Natural killer cell (primary cell): ENCODE measurements at regions not wholly inside any gene's neighbourhood (a gene's known extent, or its start where the extent isn't known, plus 50 kb on each side); places are given as distances from the start of the nearest gene placed in this dataset.

Experiments
- ATAC-seq, 3 donors: fragments of 150-1000 bp in 2 of 3; fragments of 200-7000 bp in 1 of 3; cut with Tn5 transposase; 1 replicate in 1 of 3; 2 replicates in 2 of 3; pipeline ENCODE4 v1.10.0; 2021; ENCODE audit warnings: mild to moderate bottlenecking in 2 of 3, moderate library complexity in 2 of 3
- DNase-seq, 2 donors: peaks; one replicate each; pipeline versions ENCODE4 v3.0.0 to v3.0.0-alpha.2; 2013 to 2021; ENCODE audit warnings: mixed read lengths in 1 of 2
- H3K27ac ChIP-seq: one replicate; pipeline ENCODE4 v1.5.1; 2013; ENCODE audit warnings: mild to moderate bottlenecking, low read length
- H3K27me3 ChIP-seq: one replicate; pipeline ENCODE4 v1.6.1; 2013; ENCODE audit warnings: low read length; ENCODE audit not compliant: control insufficient read depth, insufficient read depth
- H3K36me3 ChIP-seq: one replicate; pipeline ENCODE4 v1.6.1; 2013; ENCODE audit warnings: low read length; ENCODE audit not compliant: control insufficient read depth, insufficient read depth
- H3K4me1 ChIP-seq: one replicate; pipeline ENCODE4 v1.6.1; 2013; ENCODE audit warnings: low read length; ENCODE audit not compliant: control insufficient read depth, insufficient read depth
- H3K4me3 ChIP-seq: one replicate; pipeline ENCODE4 v1.5.1; 2013; ENCODE audit warnings: low read length
- H3K9me3 ChIP-seq: one replicate; pipeline ENCODE4 v1.6.1; 2013; ENCODE audit warnings: low read length; ENCODE audit not compliant: control insufficient read depth, insufficient read depth
- H3K27ac Mint-ChIP-seq, 2 donors: one replicate each; pipeline ENCODE4 v1.8.0; 2022; ENCODE audit warnings: mild to moderate bottlenecking in 2 of 2, mixed read lengths in 2 of 2, moderate library complexity in 1 of 2
- H3K27me3 Mint-ChIP-seq, 2 donors: one replicate each; pipeline ENCODE4 v1.8.0; 2022; ENCODE audit warnings: low read depth in 2 of 2, mixed read lengths in 2 of 2
- H3K36me3 Mint-ChIP-seq: one replicate; pipeline ENCODE4 v1.8.0; 2022; ENCODE audit warnings: mixed read lengths
- H3K4me1 Mint-ChIP-seq, 2 donors: one replicate each; pipeline ENCODE4 v1.8.0; 2022; ENCODE audit warnings: mixed read lengths in 2 of 2
- H3K4me3 Mint-ChIP-seq: one replicate; pipeline ENCODE4 v1.8.0; 2022; ENCODE audit warnings: mild to moderate bottlenecking, moderate library complexity, mixed read lengths
- H3K9me3 Mint-ChIP-seq, 2 donors: one replicate each; pipeline ENCODE4 v1.8.0; 2022; ENCODE audit warnings: mixed read lengths in 2 of 2
- WGBS: methylation state at CpG from one replicate; pipeline ENCODE4 v1.1.7; 2013; ENCODE audit warnings: missing lambda C conversion rate; ENCODE audit not compliant: insufficient coverage; 5-methylcytosine and 5-hydroxymethylcytosine counted together
- intact Hi-C: fragments of 100-400 bp; cut with micrococcal nuclease; formaldehyde crosslinking; loops from one replicate; pipeline ENCODE4 v1.14.2; 2022
- TF ChIP-seq, protein P1 (sequence below): fragments of 200-600 bp; IDR thresholded peaks from one replicate; pipeline ENCODE4 v1.8.0; 2022; ENCODE audit warnings: antibody characterized with exemption

DNA sequence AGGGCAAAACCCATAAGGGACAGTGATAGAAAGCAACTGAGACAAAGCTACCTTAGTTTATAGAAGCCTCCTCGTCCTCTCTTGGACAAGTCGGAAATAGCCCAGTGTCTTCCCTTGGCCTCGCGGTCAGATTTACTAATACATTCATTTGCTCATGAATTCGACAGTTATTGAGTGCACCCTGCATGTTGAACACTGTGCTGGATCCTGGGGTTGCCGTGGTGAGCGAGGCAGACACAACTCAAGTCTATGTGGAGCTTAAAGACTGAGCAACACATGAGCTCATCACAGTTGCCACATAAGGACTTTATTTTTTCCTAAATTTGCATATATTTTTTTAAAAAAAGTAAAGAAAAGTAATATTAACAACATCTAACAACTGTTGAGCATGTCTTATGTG lies 411.1 kb upstream of the ITGA1 start:
- H3K4me3 ChIP-seq: no peak overlapping the region
- Mint-ChIP-seq H3K9me3 (peaks cover 0 to 8% of the 10 kb centered on the region in 2 donors), H3K27ac (no peak overlapping the region), H3K4me3 (no peak overlapping the region), H3K27me3 (no peaks in the 10 kb centered on the region), H3K4me1 (no peaks in the 10 kb centered on the region), H3K36me3 (no peaks in the 10 kb centered on the region)
- no peaks in the 10 kb centered on the region for H3K36me3 ChIP-seq
- WGBS: 83% methylated on average over 7 of the region's 7 CpGs
- intact Hi-C loops: no loop called here
- H3K9me3 ChIP-seq: no peaks in the 10 kb centered on the region
- ATAC-seq (no peak), DNase-seq (no peak)
- H3K27ac ChIP-seq: no peak overlapping the region
- H3K4me1 ChIP-seq: no peaks in the 10 kb centered on the region
- TF ChIP-seq, protein P1, sequence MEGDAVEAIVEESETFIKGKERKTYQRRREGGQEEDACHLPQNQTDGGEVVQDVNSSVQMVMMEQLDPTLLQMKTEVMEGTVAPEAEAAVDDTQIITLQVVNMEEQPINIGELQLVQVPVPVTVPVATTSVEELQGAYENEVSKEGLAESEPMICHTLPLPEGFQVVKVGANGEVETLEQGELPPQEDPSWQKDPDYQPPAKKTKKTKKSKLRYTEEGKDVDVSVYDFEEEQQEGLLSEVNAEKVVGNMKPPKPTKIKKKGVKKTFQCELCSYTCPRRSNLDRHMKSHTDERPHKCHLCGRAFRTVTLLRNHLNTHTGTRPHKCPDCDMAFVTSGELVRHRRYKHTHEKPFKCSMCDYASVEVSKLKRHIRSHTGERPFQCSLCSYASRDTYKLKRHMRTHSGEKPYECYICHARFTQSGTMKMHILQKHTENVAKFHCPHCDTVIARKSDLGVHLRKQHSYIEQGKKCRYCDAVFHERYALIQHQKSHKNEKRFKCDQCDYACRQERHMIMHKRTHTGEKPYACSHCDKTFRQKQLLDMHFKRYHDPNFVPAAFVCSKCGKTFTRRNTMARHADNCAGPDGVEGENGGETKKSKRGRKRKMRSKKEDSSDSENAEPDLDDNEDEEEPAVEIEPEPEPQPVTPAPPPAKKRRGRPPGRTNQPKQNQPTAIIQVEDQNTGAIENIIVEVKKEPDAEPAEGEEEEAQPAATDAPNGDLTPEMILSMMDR: no peak
- no peaks in the 10 kb centered on the region for H3K27me3 ChIP-seq

DNA sequence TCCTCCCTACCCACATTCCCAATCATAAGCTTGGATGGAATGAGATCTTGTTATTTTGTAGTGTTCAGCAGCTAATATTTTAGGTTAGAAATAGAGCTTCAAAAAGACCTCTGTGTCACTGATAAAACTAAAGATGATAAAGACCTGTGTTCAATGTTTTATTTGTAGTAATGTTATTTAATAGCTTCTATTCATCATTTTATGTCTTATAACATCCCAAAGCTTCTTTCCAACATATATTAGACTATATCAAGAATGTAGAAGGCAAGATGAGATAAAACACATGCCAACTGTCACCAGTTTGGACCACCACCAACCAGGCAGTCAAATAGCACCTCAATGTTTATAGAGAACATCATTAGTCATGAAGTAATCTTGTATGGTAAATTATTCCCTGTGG lies 409.5 kb upstream of the ITGA1 start:
- Histone ChIP-seq H3K4me3 (no peak overlapping the region), H3K9me3 (no peaks in the 10 kb centered on the region), H3K36me3 (no peaks in the 10 kb centered on the region), H3K4me1 (no peaks in the 10 kb centered on the region), H3K27ac (no peak overlapping the region), H3K27me3 (no peaks in the 10 kb centered on the region)
- Mint-ChIP-seq H3K4me1 (no peaks in the 10 kb centered on the region), H3K9me3 (peaks cover 0 to 4% of the 10 kb centered on the region in 2 donors), H3K27me3 (no peaks in the 10 kb centered on the region), H3K36me3 (no peaks in the 10 kb centered on the region), H3K4me3 (no peak overlapping the region), H3K27ac (no peak overlapping the region)
- TF ChIP-seq, protein P1: no peak
- DNase-seq (no peak), ATAC-seq (no peak)
- intact Hi-C loops: no loop called here

DNA sequence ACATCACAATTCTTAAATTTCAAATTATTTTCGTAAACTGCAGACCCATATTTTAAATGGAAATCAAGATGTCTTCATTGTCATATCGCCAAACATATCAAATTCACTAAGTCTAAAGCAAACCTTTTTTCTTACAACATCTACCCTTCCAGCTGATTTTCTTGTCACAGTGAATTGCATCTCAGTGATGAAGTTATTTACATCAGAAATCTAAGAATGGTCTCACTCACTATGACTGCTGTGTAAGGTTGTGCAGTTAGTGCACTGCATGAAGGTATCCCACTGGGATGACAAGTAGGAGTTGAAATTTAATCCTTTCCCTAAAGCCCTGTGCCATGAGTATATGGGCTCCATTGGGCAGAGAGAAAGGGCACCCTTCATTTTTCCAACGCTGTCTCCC lies 399.4 kb upstream of the ITGA1 start:
- ATAC-seq: no peak
- no peaks in the 10 kb centered on the region for H3K9me3 ChIP-seq
- Mint-ChIP-seq H3K36me3 (no peaks in the 10 kb centered on the region), H3K4me1 (no peaks in the 10 kb centered on the region), H3K27me3 (peaks cover 0 to 6% of the 10 kb centered on the region in 2 donors), H3K9me3 (peaks cover 9 to 11% of the 10 kb centered on the region in 2 donors), H3K4me3 (no peak overlapping the region), H3K27ac (no peak overlapping the region)
- H3K36me3 ChIP-seq: no peaks in the 10 kb centered on the region
- intact Hi-C loops: no loop called here
- no peak for DNase-seq
- H3K27ac ChIP-seq: no peak overlapping the region
- no peaks in the 10 kb centered on the region for H3K4me1 ChIP-seq
- H3K27me3 ChIP-seq: no peaks in the 10 kb centered on the region
- no peak overlapping the region for H3K4me3 ChIP-seq
- WGBS: 85% methylated on average over 3 of the region's 3 CpGs
- TF ChIP-seq, protein P1: no peak

DNA sequence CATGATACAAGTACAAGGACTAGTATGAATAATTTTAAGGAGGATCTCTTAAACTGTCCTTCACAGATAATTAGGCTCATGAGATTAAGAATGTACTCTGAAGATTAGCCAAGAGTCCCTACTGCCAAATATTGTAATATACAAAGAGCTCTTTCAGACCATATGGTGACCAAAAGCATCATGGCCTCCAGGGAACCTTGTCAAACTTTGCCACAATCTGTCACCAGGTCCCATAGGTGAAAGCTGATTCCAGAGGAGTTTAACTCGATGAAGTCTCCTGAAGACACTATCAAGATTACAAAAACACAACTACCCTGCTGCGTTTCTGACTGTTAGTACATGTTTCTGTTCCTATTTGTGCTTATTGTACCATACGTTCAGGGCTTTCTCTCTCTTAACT lies 395.4 kb upstream of the ITGA1 start:
- Histone ChIP-seq H3K27ac (no peak overlapping the region), H3K36me3 (no peaks in the 10 kb centered on the region), H3K4me1 (no peaks in the 10 kb centered on the region), H3K4me3 (no peak overlapping the region), H3K27me3 (no peaks in the 10 kb centered on the region), H3K9me3 (no peaks in the 10 kb centered on the region)
- WGBS: 78% methylated on average over 3 of the region's 3 CpGs
- Mint-ChIP-seq H3K36me3 (no peaks in the 10 kb centered on the region), H3K9me3 (peaks cover 6 to 8% of the 10 kb centered on the region in 2 donors), H3K4me3 (no peak overlapping the region), H3K27ac (no peak overlapping the region), H3K27me3 (peaks cover 0 to 3% of the 10 kb centered on the region in 2 donors), H3K4me1 (no peaks in the 10 kb centered on the region)
- TF ChIP-seq, protein P1: no peak
- DNase-seq (no peak), ATAC-seq (no peak)
- intact Hi-C loops: no loop called here
